Liver (tissue), 8 donors: ENCODE measurements at regions not wholly inside any gene's neighbourhood (a gene's known extent, or its start where the extent isn't known, plus 50 kb on each side); places are given as distances from the start of the nearest gene placed in this dataset.

Experiments
- DNase-seq: peaks from one replicate; pipeline ENCODE4 v3.0.0-alpha.2; 2017; ENCODE audit warnings: low spot score
- H3K27ac ChIP-seq, 2 donors: one replicate each; pipeline ENCODE4 v1.7.0; 2013; ENCODE audit warnings: inconsistent platforms in 2 of 2, low read length in 2 of 2, control low read depth in 1 of 2, low read depth in 1 of 2, mild to moderate bottlenecking in 1 of 2
- H3K27me3 ChIP-seq, 4 donors: one replicate each; pipeline versions ENCODE4 v1.6.1 to v1.7.0; 2013; ENCODE audit warnings: low read length in 3 of 4, inconsistent platforms in 1 of 4, mild to moderate bottlenecking in 1 of 4, moderate library complexity in 1 of 4; ENCODE audit not compliant: control insufficient read depth in 4 of 4, insufficient read depth in 4 of 4
- H3K36me3 ChIP-seq, 4 donors: one replicate each; pipeline versions ENCODE4 v1.6.1 to v1.7.0; 2013; ENCODE audit warnings: low read length in 3 of 4, mild to moderate bottlenecking in 3 of 4, low read depth in 1 of 4, moderate library complexity in 1 of 4; ENCODE audit not compliant: control insufficient read depth in 4 of 4, insufficient read depth in 3 of 4
- H3K4me1 ChIP-seq, 4 donors: one replicate each; pipeline versions ENCODE4 v1.6.1 to v1.7.0; 2013; ENCODE audit warnings: low read length in 3 of 4, mild to moderate bottlenecking in 3 of 4, moderate library complexity in 1 of 4; ENCODE audit not compliant: control insufficient read depth in 4 of 4, insufficient read depth in 4 of 4
- H3K4me3 ChIP-seq, 3 donors: one replicate each; pipeline versions ENCODE4 v1.6.1 to v1.7.0; 2013; ENCODE audit warnings: low read length in 3 of 3, control low read depth in 1 of 3, low read depth in 1 of 3, mild to moderate bottlenecking in 1 of 3
- H3K9ac ChIP-seq, 2 donors: one replicate each; pipeline ENCODE4 v1.7.0; 2013; ENCODE audit warnings: low read length in 2 of 2, mild to moderate bottlenecking in 2 of 2, moderate library complexity in 2 of 2, control low read depth in 1 of 2, low read depth in 1 of 2
- H3K9me3 ChIP-seq, 4 donors: one replicate each; pipeline versions ENCODE4 v1.6.1 to v1.7.0; 2013; ENCODE audit warnings: low read length in 3 of 4; ENCODE audit not compliant: control insufficient read depth in 4 of 4
- ATF3 ChIP-seq: IDR thresholded peaks from 2 replicates; pipeline ENCODE4 v1.6.1; 2016; ENCODE audit warnings: antibody characterized with exemption
- CTCF ChIP-seq: fragments of 150-350 bp; IDR thresholded peaks from 2 replicates; pipeline ENCODE4 v1.5.1; 2017; ENCODE audit warnings: improper control_type of control experiment, low read depth, low read length; ENCODE audit not compliant: missing input control
- EGR1 ChIP-seq, 2 donors: IDR thresholded peaks; 2 replicates each; pipeline ENCODE4 v1.6.1; 2016 to 2018; ENCODE audit warnings: antibody characterized with exemption in 2 of 2, low read depth in 2 of 2
- FOXA1 ChIP-seq: IDR thresholded peaks from 2 replicates; pipeline ENCODE4 v1.6.1; 2016; ENCODE audit warnings: antibody characterized with exemption
- GABPA ChIP-seq, 2 donors: IDR thresholded peaks in 1 of 2; conservative IDR thresholded peaks in 1 of 2; 2 replicates each; pipeline ENCODE4 v1.6.1; 2016; ENCODE audit warnings: antibody characterized with exemption in 2 of 2, mild to moderate bottlenecking in 1 of 2, moderate library complexity in 1 of 2
- HNF4A ChIP-seq, 2 donors: conservative IDR thresholded peaks; 2 replicates each; pipeline ENCODE4 v1.6.1; 2016; ENCODE audit warnings: antibody characterized with exemption in 2 of 2, mild to moderate bottlenecking in 2 of 2
- HNF4G ChIP-seq: IDR thresholded peaks from 2 replicates; pipeline ENCODE4 v1.6.1; 2016; ENCODE audit warnings: antibody characterized with exemption
- JUND ChIP-seq, 2 donors: IDR thresholded peaks; 2 replicates each; pipeline ENCODE4 v1.6.1; 2016; ENCODE audit warnings: antibody characterized with exemption in 2 of 2
- MAX ChIP-seq: IDR thresholded peaks from 2 replicates; pipeline ENCODE4 v1.6.1; 2016; ENCODE audit warnings: antibody characterized with exemption
- NR2F2 ChIP-seq: IDR thresholded peaks from 2 replicates; pipeline ENCODE4 v1.6.1; 2016; ENCODE audit warnings: antibody characterized with exemption
- RAD21 ChIP-seq, 2 donors: IDR thresholded peaks; 2 replicates each; pipeline ENCODE4 v1.6.1; 2016; ENCODE audit warnings: antibody characterized with exemption in 2 of 2, mild to moderate bottlenecking in 2 of 2
- RXRA ChIP-seq, 2 donors: IDR thresholded peaks; 2 replicates each; pipeline ENCODE4 v1.6.1; 2017 to 2018; ENCODE audit warnings: antibody characterized with exemption in 2 of 2, mild to moderate bottlenecking in 1 of 2
- SP1 ChIP-seq: IDR thresholded peaks from 2 replicates; pipeline ENCODE4 v1.6.1; 2018; ENCODE audit warnings: antibody characterized with exemption, mild to moderate bottlenecking
- TAF1 ChIP-seq: conservative IDR thresholded peaks from 2 replicates; pipeline ENCODE4 v1.6.1; 2016; ENCODE audit warnings: antibody characterized with exemption, mild to moderate bottlenecking
- YY1 ChIP-seq: IDR thresholded peaks from 2 replicates; pipeline ENCODE4 v1.6.1; 2016; ENCODE audit warnings: antibody characterized with exemption, mild to moderate bottlenecking
- ZBTB33 ChIP-seq: IDR thresholded peaks from 2 replicates; pipeline ENCODE4 v1.6.1; 2016; ENCODE audit warnings: antibody characterized with exemption
- WGBS: extraction: QIAGEN DNeasy Blood & Tissue Kit; methylation state at CpG from one replicate; pipeline ENCODE4 v1.1.7; 2013; 5-methylcytosine and 5-hydroxymethylcytosine counted together
- donor health status: healthy.
- donor health status: healthy.
- donor health status: healthy.
- donor health status: healthy.
- donor health status: healthy.

GRCh38 chr20:11145616-11146015 is 471.8 kb upstream of the JAG1 start:
- H3K4me3 ChIP-seq = no peak overlapping the region
- no peaks in the 10 kb centered on the region for H3K4me1 ChIP-seq
- WGBS = 84% methylated on average over 3 of the region's 3 CpGs
- no peaks in the 10 kb centered on the region for H3K9me3 ChIP-seq
- no peak overlapping the region for H3K27ac ChIP-seq
- no peak for DNase-seq
- H3K36me3 ChIP-seq = no peaks in the 10 kb centered on the region
- H3K9ac ChIP-seq = no peak overlapping the region
- TF ChIP-seq YY1 (no peak), JUND (IDR thresholded peaks at IDR 0.05) (no peak), MAX (no peak), ATF3 (no peak), RXRA (IDR thresholded peaks at IDR 0.05) (no peak), NR2F2 (no peak)
- H3K27me3 ChIP-seq = no peaks in the 10 kb centered on the region

- H3K27me3 ChIP-seq = no peaks in the 10 kb centered on the region
- 72% methylated on average over 1 of the region's 1 CpG for WGBS
- no peak for TF ChIP-seq ZBTB33
- no peaks in the 10 kb centered on the region for H3K4me1 ChIP-seq
- no peaks in the 10 kb centered on the region for H3K36me3 ChIP-seq
- no peak overlapping the region for H3K27ac ChIP-seq
- no peak for DNase-seq
- no peaks in the 10 kb centered on the region for H3K9me3 ChIP-seq
- no peak overlapping the region for H3K9ac ChIP-seq
- no peak overlapping the region for H3K4me3 ChIP-seq
Observed at GRCh38 chr20:11153819-11154218, 480.0 kb upstream of the JAG1 start.

GRCh38 chr20:11155156-11155756 is 481.5 kb upstream of the JAG1 start:
- TF ChIP-seq GABPA (IDR thresholded peaks at IDR 0.05 in 1 of 2, conservative IDR thresholded peaks at IDR 0.05 in 1 of 2) (no peak), RAD21 (IDR thresholded peaks at IDR 0.05) (no peak), RXRA (IDR thresholded peaks at IDR 0.05) (no peak), YY1 (no peak), ATF3 (no peak), HNF4A (conservative IDR thresholded peaks at IDR 0.05) (no peak), TAF1 (no peak)
- Histone ChIP-seq H3K27me3 (no peaks in the 10 kb centered on the region), H3K9ac (no peak overlapping the region), H3K4me1 (no peaks in the 10 kb centered on the region), H3K27ac (no peak overlapping the region), H3K36me3 (no peaks in the 10 kb centered on the region), H3K4me3 (no peak overlapping the region), H3K9me3 (no peaks in the 10 kb centered on the region)
- no peak for DNase-seq
- WGBS = 50% methylated on average over 1 of the region's 1 CpG

GRCh38 chr20:11156922-11157321 is 483.1 kb upstream of the JAG1 start:
- Histone ChIP-seq H3K4me1 (no peaks in the 10 kb centered on the region), H3K36me3 (no peaks in the 10 kb centered on the region), H3K27me3 (no peaks in the 10 kb centered on the region), H3K9ac (no peak overlapping the region), H3K27ac (no peak overlapping the region), H3K4me3 (no peak overlapping the region), H3K9me3 (no peaks in the 10 kb centered on the region)
- DNase-seq = no peak
- 82% methylated on average over 3 of the region's 3 CpGs for WGBS
- TF ChIP-seq HNF4G = no peak
- TF ChIP-seq EGR1 (IDR thresholded peaks at IDR 0.05; ENCODE audit: low read depth in 2 of 2) = no peak
- no peak for TF ChIP-seq ZBTB33
- no peak for TF ChIP-seq CTCF
- no peak for TF ChIP-seq SP1
- no peak for TF ChIP-seq FOXA1
